GM12878 (cell line): ENCODE measurements at regions not wholly inside any gene's neighbourhood (a gene's known extent, or its start where the extent isn't known, plus 50 kb on each side); places are given as distances from the start of the nearest gene placed in this dataset.

ENCODE experiments used
- ATAC-seq: fragments of 200-7000 bp; cut with Tn5 transposase; 3 replicates; pipeline ENCODE4 v1.9.1; 2020; ENCODE audit warnings: mild to moderate bottlenecking, moderate library complexity
- BruUV-seq: library from RNA; stranded (reverse); fragments of 400-500 nt; replicated peaks from 2 replicates; lab custom pipeline; 2021; lab: Mats Ljungman, UMichigan
- CTCF ChIA-PET: fragments of 300-600 bp; sonication (Branson Sonifier 250); formaldehyde crosslinking; extraction: SDS; loops from one replicate; lab custom pipeline; 2021; ENCODE audit warnings: inconsistent platforms; lab: Yijun Ruan, JAX
- POLR2A ChIA-PET: fragments of 350-600 bp; formaldehyde crosslinking; extraction: SDS; loops from one replicate; lab custom pipeline; 2021; ENCODE audit warnings: inconsistent platforms; lab: Charles Lee
- RAD21 ChIA-PET: fragments of 300-600 bp; sonication (Branson Sonifier 250); formaldehyde crosslinking; loops from one replicate; lab custom pipeline; 2023; ENCODE audit warnings: antibody characterized with exemption; ENCODE audit not compliant: unreplicated experiment; lab: Charles Lee
- SMC1A ChIA-PET: fragments of 300-600 bp; sonication (Branson Sonifier 250); formaldehyde crosslinking; loops from one replicate; lab custom pipeline; 2023; ENCODE audit not compliant: unreplicated experiment, uncharacterized antibody; lab: Charles Lee
- DNase-seq: peaks from one replicate; pipeline ENCODE4 v3.0.0-alpha.2; 2011; ENCODE audit warnings: low read depth, low spot score
- FAIRE-seq: peaks from 3 replicates; lab custom pipeline; 2011; peaks lifted over from hg19 to GRCh38; lab: Jason Lieb, UNC
- H2AFZ ChIP-seq: 2 replicates; pipeline ENCODE4 v1.6.0; 2011; ENCODE audit warnings: low read depth, low read length, control low read depth; ENCODE audit not compliant: control insufficient read depth
- H3K27ac ChIP-seq: 2 replicates; pipeline ENCODE4 v1.5.1; 2011; ENCODE audit warnings: control low read depth; ENCODE audit not compliant: control insufficient read depth, insufficient read depth
- H3K27me3 ChIP-seq, 2 experiments: replicated peaks in 1 of 2; 2 replicates each; pipeline versions ENCODE4 v1.6.0 to v1.6.1; 2011; ENCODE audit warnings: low read length in 1 of 2; ENCODE audit not compliant: control insufficient read depth in 2 of 2, insufficient read depth in 2 of 2
- H3K36me3 ChIP-seq, 2 experiments: 2 replicates each; pipeline ENCODE4 v1.5.1; 2011; ENCODE audit warnings: low read length in 1 of 2; ENCODE audit not compliant: control insufficient read depth in 2 of 2, insufficient read depth in 2 of 2
- H3K4me1 ChIP-seq: 2 replicates; pipeline ENCODE4 v1.6.1; 2011; ENCODE audit warnings: mild to moderate bottlenecking, low read length, moderate library complexity, mixed read lengths; ENCODE audit not compliant: control insufficient read depth, insufficient read depth
- H3K4me2 ChIP-seq: 2 replicates; pipeline ENCODE4 v1.6.0; 2011; ENCODE audit warnings: control low read depth; ENCODE audit not compliant: control insufficient read depth, insufficient read depth
- H3K4me3 ChIP-seq: fragments of 200-600 bp; sonication (generic); 2 replicates; pipeline ENCODE4 v1.5.1; 2016
- H3K79me2 ChIP-seq: 2 replicates; pipeline ENCODE4 v1.6.0; 2011; ENCODE audit warnings: low read length; ENCODE audit not compliant: control insufficient read depth, insufficient read depth
- H3K9ac ChIP-seq: 2 replicates; pipeline ENCODE4 v1.8.0; 2011; ENCODE audit warnings: low read length, control low read depth, mixed read lengths; ENCODE audit not compliant: control insufficient read depth, insufficient read depth
- H3K9me3 ChIP-seq: replicated peaks from 3 replicates; pipeline ENCODE4 v1.5.1; 2011; ENCODE audit warnings: mild to moderate bottlenecking, low read length; ENCODE audit not compliant: control insufficient read depth, insufficient read depth
- H4K20me1 ChIP-seq: 2 replicates; pipeline ENCODE4 v1.6.0; 2011; ENCODE audit not compliant: control insufficient read depth, insufficient read depth
- BACH1 ChIP-seq: fragments of 450-650 bp; IDR thresholded peaks from 2 replicates; pipeline ENCODE4 v1.6.1; 2017; ENCODE audit warnings: mild to moderate bottlenecking, borderline replicate concordance
- EZH2 ChIP-seq: IDR thresholded peaks from 2 replicates; pipeline ENCODE4 v1.6.1; 2012; ENCODE audit warnings: low read depth, mild to moderate bottlenecking, control low read depth, inconsistent platforms, low read length, borderline replicate concordance; ENCODE audit not compliant: control insufficient read depth
- GABPA ChIP-seq: IDR thresholded peaks from 2 replicates; pipeline ENCODE4 v1.6.1; 2014; ENCODE audit warnings: antibody characterized with exemption, low read depth, mild to moderate bottlenecking, inconsistent platforms
- IKZF2 ChIP-seq, 2 experiments: fragments of 450-650 bp; IDR thresholded peaks; 2 replicates each; pipeline ENCODE4 v1.6.1; 2017; ENCODE audit warnings: mild to moderate bottlenecking in 2 of 2, moderate library complexity in 2 of 2
- MTA2 ChIP-seq: fragments of 450-650 bp; IDR thresholded peaks from 2 replicates; pipeline ENCODE4 v1.6.1; 2016; ENCODE audit warnings: low read depth, mild to moderate bottlenecking, moderate library complexity
- NR2C2 ChIP-seq: IDR thresholded peaks from 2 replicates; pipeline ENCODE4 v1.6.1; 2011; ENCODE audit warnings: borderline replicate concordance, low read depth; ENCODE audit not compliant: control insufficient read depth, insufficient read length
- PAX5 ChIP-seq: IDR thresholded peaks from 2 replicates; pipeline ENCODE4 v1.6.1; 2011; ENCODE audit warnings: low read depth, low read length, borderline replicate concordance
- POLR2AphosphoS2 ChIP-seq: IDR thresholded peaks from 2 replicates; pipeline ENCODE4 v1.6.1; 2011; ENCODE audit warnings: low read depth, mild to moderate bottlenecking, low read length, improper control_type of control experiment, moderate library complexity
- SIN3A ChIP-seq: IDR thresholded peaks from 2 replicates; pipeline ENCODE4 v1.6.1; 2012; ENCODE audit warnings: low read depth, low read length, improper control_type of control experiment
- SMAD5 ChIP-seq: IDR thresholded peaks from 2 replicates; pipeline ENCODE4 v1.6.1; 2016; ENCODE audit warnings: antibody characterized with exemption, low read depth
- TCF3 ChIP-seq: IDR thresholded peaks from 2 replicates; pipeline ENCODE4 v1.6.1; 2012; ENCODE audit warnings: low read depth, mild to moderate bottlenecking, low read length, borderline replicate concordance; ENCODE audit not compliant: insufficient read depth
- WGBS: methylation state at CpG from one replicate; pipeline ENCODE4 v1.1.6; 2016; ENCODE audit warnings: low lambda C conversion rate; ENCODE audit not compliant: insufficient replicate concordance, insufficient coverage; ENCODE audit errors: missing lambda C conversion rate; 5-methylcytosine and 5-hydroxymethylcytosine counted together
- in situ Hi-C: fragments of 300-500 bp; cut with MboI; formaldehyde crosslinking; loops from 9 replicates; pipeline ENCODE4 v1.14.3; 2018; ENCODE audit warnings: mixed read lengths
- intact Hi-C: fragments of 100-400 bp; cut with micrococcal nuclease; formaldehyde crosslinking; loops from one replicate; pipeline ENCODE4 v1.14.2; 2022; ENCODE audit not compliant: unreplicated experiment
- TF ChIP-seq, protein P1 (sequence below): fragments of 450-650 bp; IDR thresholded peaks from 2 replicates; pipeline ENCODE4 v1.6.1; 2017; ENCODE audit warnings: mild to moderate bottlenecking, moderate library complexity
- TF ChIP-seq, protein P2 (sequence below): fragments of 450-650 bp; IDR thresholded peaks from 2 replicates; pipeline ENCODE4 v1.6.1; 2016; ENCODE audit warnings: mild to moderate bottlenecking
- TF ChIP-seq, protein P3 (sequence below): IDR thresholded peaks from 2 replicates; pipeline ENCODE4 v1.6.1; 2011; ENCODE audit warnings: borderline replicate concordance, low read depth, mild to moderate bottlenecking, moderate library complexity, low read length; ENCODE audit not compliant: insufficient read depth, poor library complexity, severe bottlenecking
- TF ChIP-seq, protein P4 (sequence below): fragments of 450-650 bp; IDR thresholded peaks from 2 replicates; pipeline ENCODE4 v1.6.1; 2014; ENCODE audit warnings: mild to moderate bottlenecking
- TF ChIP-seq, protein P5 (sequence below): fragments of 450-650 bp; IDR thresholded peaks from 2 replicates; pipeline ENCODE4 v1.6.1; 2017; ENCODE audit warnings: borderline replicate concordance

DNA sequence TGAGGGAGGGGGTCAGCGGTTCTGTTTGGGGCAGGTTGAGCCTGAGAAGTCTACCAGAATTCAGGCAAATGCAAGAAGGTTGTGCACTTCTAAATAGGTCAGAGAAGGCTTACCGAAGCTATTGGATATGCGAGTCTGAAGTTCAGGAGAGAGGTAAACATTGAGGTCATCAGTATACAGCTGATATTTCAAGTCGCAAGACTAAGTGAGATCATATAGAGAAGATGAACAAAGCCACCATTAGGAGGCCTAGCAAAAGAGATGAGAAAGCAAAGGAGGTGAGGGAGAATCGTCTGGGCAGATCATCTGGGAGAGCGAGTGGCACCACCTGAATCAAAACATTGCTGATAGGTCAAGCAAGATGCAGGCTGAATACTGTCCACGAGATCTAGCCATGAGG lies 430.6 kb downstream of the BUD13 start:
- TF ChIP-seq POLR2AphosphoS2 (no peak), MTA2 (no peak), IKZF2 (IDR thresholded peaks at IDR 0.05) (no peak), TCF3 (no peak), NR2C2 (no peak), SIN3A (no peak), GABPA (no peak), SMAD5 (no peak), EZH2 (no peak), PAX5 (no peak), BACH1 (no peak)
- TF ChIP-seq, protein P1, sequence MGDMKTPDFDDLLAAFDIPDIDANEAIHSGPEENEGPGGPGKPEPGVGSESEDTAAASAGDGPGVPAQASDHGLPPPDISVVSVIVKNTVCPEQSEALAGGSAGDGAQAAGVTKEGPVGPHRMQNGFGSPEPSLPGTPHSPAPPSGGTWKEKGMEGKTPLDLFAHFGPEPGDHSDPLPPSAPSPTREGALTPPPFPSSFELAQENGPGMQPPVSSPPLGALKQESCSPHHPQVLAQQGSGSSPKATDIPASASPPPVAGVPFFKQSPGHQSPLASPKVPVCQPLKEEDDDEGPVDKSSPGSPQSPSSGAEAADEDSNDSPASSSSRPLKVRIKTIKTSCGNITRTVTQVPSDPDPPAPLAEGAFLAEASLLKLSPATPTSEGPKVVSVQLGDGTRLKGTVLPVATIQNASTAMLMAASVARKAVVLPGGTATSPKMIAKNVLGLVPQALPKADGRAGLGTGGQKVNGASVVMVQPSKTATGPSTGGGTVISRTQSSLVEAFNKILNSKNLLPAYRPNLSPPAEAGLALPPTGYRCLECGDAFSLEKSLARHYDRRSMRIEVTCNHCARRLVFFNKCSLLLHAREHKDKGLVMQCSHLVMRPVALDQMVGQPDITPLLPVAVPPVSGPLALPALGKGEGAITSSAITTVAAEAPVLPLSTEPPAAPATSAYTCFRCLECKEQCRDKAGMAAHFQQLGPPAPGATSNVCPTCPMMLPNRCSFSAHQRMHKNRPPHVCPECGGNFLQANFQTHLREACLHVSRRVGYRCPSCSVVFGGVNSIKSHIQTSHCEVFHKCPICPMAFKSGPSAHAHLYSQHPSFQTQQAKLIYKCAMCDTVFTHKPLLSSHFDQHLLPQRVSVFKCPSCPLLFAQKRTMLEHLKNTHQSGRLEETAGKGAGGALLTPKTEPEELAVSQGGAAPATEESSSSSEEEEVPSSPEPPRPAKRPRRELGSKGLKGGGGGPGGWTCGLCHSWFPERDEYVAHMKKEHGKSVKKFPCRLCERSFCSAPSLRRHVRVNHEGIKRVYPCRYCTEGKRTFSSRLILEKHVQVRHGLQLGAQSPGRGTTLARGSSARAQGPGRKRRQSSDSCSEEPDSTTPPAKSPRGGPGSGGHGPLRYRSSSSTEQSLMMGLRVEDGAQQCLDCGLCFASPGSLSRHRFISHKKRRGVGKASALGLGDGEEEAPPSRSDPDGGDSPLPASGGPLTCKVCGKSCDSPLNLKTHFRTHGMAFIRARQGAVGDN = no peak
- TF ChIP-seq, protein P2, sequence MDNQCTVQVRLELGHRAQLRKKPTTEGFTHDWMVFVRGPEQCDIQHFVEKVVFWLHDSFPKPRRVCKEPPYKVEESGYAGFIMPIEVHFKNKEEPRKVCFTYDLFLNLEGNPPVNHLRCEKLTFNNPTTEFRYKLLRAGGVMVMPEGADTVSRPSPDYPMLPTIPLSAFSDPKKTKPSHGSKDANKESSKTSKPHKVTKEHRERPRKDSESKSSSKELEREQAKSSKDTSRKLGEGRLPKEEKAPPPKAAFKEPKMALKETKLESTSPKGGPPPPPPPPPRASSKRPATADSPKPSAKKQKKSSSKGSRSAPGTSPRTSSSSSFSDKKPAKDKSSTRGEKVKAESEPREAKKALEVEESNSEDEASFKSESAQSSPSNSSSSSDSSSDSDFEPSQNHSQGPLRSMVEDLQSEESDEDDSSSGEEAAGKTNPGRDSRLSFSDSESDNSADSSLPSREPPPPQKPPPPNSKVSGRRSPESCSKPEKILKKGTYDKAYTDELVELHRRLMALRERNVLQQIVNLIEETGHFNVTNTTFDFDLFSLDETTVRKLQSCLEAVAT = no peak
- TF ChIP-seq, protein P3, sequence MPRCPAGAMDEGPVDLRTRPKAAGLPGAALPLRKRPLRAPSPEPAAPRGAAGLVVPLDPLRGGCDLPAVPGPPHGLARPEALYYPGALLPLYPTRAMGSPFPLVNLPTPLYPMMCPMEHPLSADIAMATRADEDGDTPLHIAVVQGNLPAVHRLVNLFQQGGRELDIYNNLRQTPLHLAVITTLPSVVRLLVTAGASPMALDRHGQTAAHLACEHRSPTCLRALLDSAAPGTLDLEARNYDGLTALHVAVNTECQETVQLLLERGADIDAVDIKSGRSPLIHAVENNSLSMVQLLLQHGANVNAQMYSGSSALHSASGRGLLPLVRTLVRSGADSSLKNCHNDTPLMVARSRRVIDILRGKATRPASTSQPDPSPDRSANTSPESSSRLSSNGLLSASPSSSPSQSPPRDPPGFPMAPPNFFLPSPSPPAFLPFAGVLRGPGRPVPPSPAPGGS = no peak
- TF ChIP-seq, protein P4, sequence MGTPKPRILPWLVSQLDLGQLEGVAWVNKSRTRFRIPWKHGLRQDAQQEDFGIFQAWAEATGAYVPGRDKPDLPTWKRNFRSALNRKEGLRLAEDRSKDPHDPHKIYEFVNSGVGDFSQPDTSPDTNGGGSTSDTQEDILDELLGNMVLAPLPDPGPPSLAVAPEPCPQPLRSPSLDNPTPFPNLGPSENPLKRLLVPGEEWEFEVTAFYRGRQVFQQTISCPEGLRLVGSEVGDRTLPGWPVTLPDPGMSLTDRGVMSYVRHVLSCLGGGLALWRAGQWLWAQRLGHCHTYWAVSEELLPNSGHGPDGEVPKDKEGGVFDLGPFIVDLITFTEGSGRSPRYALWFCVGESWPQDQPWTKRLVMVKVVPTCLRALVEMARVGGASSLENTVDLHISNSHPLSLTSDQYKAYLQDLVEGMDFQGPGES = no peak
- TF ChIP-seq, protein P5, sequence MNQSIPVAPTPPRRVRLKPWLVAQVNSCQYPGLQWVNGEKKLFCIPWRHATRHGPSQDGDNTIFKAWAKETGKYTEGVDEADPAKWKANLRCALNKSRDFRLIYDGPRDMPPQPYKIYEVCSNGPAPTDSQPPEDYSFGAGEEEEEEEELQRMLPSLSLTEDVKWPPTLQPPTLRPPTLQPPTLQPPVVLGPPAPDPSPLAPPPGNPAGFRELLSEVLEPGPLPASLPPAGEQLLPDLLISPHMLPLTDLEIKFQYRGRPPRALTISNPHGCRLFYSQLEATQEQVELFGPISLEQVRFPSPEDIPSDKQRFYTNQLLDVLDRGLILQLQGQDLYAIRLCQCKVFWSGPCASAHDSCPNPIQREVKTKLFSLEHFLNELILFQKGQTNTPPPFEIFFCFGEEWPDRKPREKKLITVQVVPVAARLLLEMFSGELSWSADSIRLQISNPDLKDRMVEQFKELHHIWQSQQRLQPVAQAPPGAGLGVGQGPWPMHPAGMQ = no peak
- TF ChIP-seq, all 136 proteins: peak for 0
- in situ Hi-C loops = no loop called here
- FAIRE-seq (no peak), DNase-seq (no peak), ATAC-seq (no peak)
- Histone ChIP-seq H3K36me3 (no peaks in the 10 kb centered on the region), H3K9ac (no peak overlapping the region), H3K4me2 (no peak overlapping the region), H3K27me3 (no peaks in the 10 kb centered on the region), H3K4me1 (no peaks in the 10 kb centered on the region), H3K79me2 (no peaks in the 10 kb centered on the region), H3K9me3 (no peaks in the 10 kb centered on the region), H2AFZ (no peak overlapping the region), H3K4me3 (no peak overlapping the region), H3K27ac (no peak overlapping the region), H4K20me1 (no peaks in the 10 kb centered on the region)
- BruUV-seq = no TSS peak
- ChIA-PET POLR2A (no interaction called here), RAD21 (no interaction called here), SMC1A (no interaction called here), CTCF (no interaction called here)
- 27% methylated on average over 7 of the region's 7 CpGs for WGBS
- intact Hi-C loops = no loop called here
